GM21390 (cell line): ENCODE measurements at regions not wholly inside any gene's neighbourhood (a gene's known extent, or its start where the extent isn't known, plus 50 kb on each side); places are given as distances from the start of the nearest gene placed in this dataset.

ENCODE experiments used
- ATAC-seq: cut with Tn5 transposase; IDR thresholded peaks from one replicate; pipeline ENCODE4 v1.9.1; 2021; ENCODE audit not compliant: unreplicated experiment

GRCh38 chr5:138626333-138626944, 51.2 kb upstream of the HSPA9 start:
- no peak for ATAC-seq

GRCh38 chr5:138625134-138625533, 49.9 kb upstream of the HSPA9 start:
- ATAC-seq: no peak
